ENCODE measurements at regions not wholly inside any gene's neighbourhood (a gene's known extent, or its start where the extent isn't known, plus 50 kb on each side); places are given as distances from the start of the nearest gene placed in this dataset.

- Histone ChIP-seq H2AFZ (ENCODE audit: low read length) (no peak overlapping the region), H3K9ac (ENCODE audit: insufficient read depth, low read depth, low read length) (no peak overlapping the region), H3K79me2 (ENCODE audit: insufficient read depth, low read length) (no peaks in the 10 kb centered on the region), H3K36me3 (replicated peaks in 1 of 2; ENCODE audit: control insufficient read depth in 1 of 2, insufficient read depth in 2 of 2, low read length in 2 of 2) (no peaks in the 10 kb centered on the region), H3K9me3 (ENCODE audit: low read length) (no peaks in the 10 kb centered on the region), H4K20me1 (ENCODE audit: insufficient read depth, low read length) (no peaks in the 10 kb centered on the region), H3K4me2 (ENCODE audit: low read depth, low read length) (peak overlapping the region; percentile 23; the same call in 1 of the 2 replicates), H3K27ac (ENCODE audit: extremely low read length, insufficient read depth, low read length) (no peak overlapping the region), H3K27me3 (ENCODE audit: control insufficient read depth in 1 of 2, insufficient read depth in 2 of 2, low read length in 2 of 2) (no peaks in the 10 kb centered on the region), H3K4me3 (replicated peaks in 1 of 3; ENCODE audit: insufficient read depth in 1 of 3, low read depth in 2 of 3, low read length in 3 of 3) (no peak overlapping the region), H3K4me1 (ENCODE audit: insufficient read depth, low read length) (peaks cover 64% of the 10 kb centered on the region)
- intact Hi-C loops (cut with micrococcal nuclease; ENCODE audit: unreplicated experiment), result no loop called here
- ChIA-PET POLR2A (no interaction called here), CTCF (ENCODE audit: low intra/inter-chr PET ratio, low total read pairs) (no interaction called here)
- DNase-seq (ENCODE audit: low spot score) (no peak), ATAC-seq (no peak), FAIRE-seq (no peak)
- no TSS peak for BruUV-seq (replicated peaks)
- TF ChIP-seq HNRNPL (IDR thresholded peaks at IDR 0.05; ENCODE audit: low read depth, low read length) (no peak), ZNF569 (CRISPR knock-in tag; IDR thresholded peaks at IDR 0.05; ENCODE audit: borderline replicate concordance) (no peak), NBN (conservative IDR thresholded peaks at IDR 0.05) (no peak), ETV6 (CRISPR knock-in tag; conservative IDR thresholded peaks at IDR 0.05) (no peak)
- TF ChIP-seq, protein P1, sequence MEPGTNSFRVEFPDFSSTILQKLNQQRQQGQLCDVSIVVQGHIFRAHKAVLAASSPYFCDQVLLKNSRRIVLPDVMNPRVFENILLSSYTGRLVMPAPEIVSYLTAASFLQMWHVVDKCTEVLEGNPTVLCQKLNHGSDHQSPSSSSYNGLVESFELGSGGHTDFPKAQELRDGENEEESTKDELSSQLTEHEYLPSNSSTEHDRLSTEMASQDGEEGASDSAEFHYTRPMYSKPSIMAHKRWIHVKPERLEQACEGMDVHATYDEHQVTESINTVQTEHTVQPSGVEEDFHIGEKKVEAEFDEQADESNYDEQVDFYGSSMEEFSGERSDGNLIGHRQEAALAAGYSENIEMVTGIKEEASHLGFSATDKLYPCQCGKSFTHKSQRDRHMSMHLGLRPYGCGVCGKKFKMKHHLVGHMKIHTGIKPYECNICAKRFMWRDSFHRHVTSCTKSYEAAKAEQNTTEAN (CRISPR knock-in tag; conservative IDR thresholded peaks at IDR 0.05), result no peak
- TF ChIP-seq, protein P2, sequence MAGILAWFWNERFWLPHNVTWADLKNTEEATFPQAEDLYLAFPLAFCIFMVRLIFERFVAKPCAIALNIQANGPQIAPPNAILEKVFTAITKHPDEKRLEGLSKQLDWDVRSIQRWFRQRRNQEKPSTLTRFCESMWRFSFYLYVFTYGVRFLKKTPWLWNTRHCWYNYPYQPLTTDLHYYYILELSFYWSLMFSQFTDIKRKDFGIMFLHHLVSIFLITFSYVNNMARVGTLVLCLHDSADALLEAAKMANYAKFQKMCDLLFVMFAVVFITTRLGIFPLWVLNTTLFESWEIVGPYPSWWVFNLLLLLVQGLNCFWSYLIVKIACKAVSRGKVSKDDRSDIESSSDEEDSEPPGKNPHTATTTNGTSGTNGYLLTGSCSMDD (CRISPR knock-in tag; IDR thresholded peaks at IDR 0.05), result no peak
- TF ChIP-seq, protein P3, sequence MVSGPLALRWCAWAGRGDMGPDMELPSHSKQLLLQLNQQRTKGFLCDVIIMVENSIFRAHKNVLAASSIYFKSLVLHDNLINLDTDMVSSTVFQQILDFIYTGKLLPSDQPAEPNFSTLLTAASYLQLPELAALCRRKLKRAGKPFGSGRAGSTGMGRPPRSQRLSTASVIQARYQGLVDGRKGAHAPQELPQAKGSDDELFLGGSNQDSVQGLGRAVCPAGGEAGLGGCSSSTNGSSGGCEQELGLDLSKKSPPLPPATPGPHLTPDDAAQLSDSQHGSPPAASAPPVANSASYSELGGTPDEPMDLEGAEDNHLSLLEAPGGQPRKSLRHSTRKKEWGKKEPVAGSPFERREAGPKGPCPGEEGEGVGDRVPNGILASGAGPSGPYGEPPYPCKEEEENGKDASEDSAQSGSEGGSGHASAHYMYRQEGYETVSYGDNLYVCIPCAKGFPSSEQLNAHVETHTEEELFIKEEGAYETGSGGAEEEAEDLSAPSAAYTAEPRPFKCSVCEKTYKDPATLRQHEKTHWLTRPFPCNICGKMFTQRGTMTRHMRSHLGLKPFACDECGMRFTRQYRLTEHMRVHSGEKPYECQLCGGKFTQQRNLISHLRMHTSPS (CRISPR knock-in tag; IDR thresholded peaks at IDR 0.05; ENCODE audit: low read depth), result no peak
- WGBS (ENCODE audit: low lambda C conversion rate), result 72% methylated on average over 5 of the region's 5 CpGs
- in situ Hi-C loops (cut with HindIII; ENCODE audit: extremely low pct_ligation_motif_present, low pct_unique_long_range_greater_than_20kb), result loop anchor here (5.0 kb wide), 1 partner anchor 51 kb away; the partner anchor contains the start of gene C15orf39
Measured at GRCh38 chr15:75151214-75152128, 50.2 kb upstream of the C15orf39 start.

Small RNA genes in the stretch of these regions (small RNA-seq; reads per million reads assigned to genes)
- gene RF00017 (ENCODE audit: insufficient read depth in 2 of 3, insufficient read length in 3 of 3, low read depth in 2 of 3, low replicate concordance in 1 of 3) (0 reads per million in 3 experiments), gene RF00601 (ENCODE audit: insufficient read depth in 2 of 3, insufficient read length in 3 of 3, low read depth in 2 of 3, low replicate concordance in 1 of 3) (0 reads per million in 3 experiments)

All from HepG2 (cell line).